Tibial nerve (tissue), 4 donors: ENCODE measurements at regions not wholly inside any gene's neighbourhood (a gene's known extent, or its start where the extent isn't known, plus 50 kb on each side); places are given as distances from the start of the nearest gene placed in this dataset.
A peak's percentile ranks its signal among the peaks of the same experiment; 100 is the strongest.

Experiments used
- DNase-seq, 2 donors: peaks; one replicate each; pipeline ENCODE4 v3.0.0-alpha.2; 2019; ENCODE audit warnings: low spot score in 2 of 2
- H3K27ac ChIP-seq, 4 donors: fragments of 200-600 bp; sonication (generic) in 3 of 4; one replicate each; pipeline ENCODE4 v1.5.1; 2017 to 2019; ENCODE audit warnings: mild to moderate bottlenecking in 1 of 4
- H3K27me3 ChIP-seq, 2 donors: fragments of 200-600 bp; sonication (generic) in 1 of 2; one replicate each; pipeline versions ENCODE4 v1.5.1 to v1.6.0; 2017 to 2019
- H3K36me3 ChIP-seq, 3 donors: fragments of 200-600 bp; sonication (generic); one replicate each; pipeline ENCODE4 v1.5.1; 2018 to 2019
- H3K4me1 ChIP-seq, 4 donors: fragments of 200-600 bp; sonication (generic) in 3 of 4; one replicate each; pipeline ENCODE4 v1.5.1; 2017 to 2019
- H3K4me3 ChIP-seq, 4 donors: fragments of 200-600 bp; sonication (generic) in 3 of 4; one replicate each; pipeline ENCODE4 v1.5.1; 2017 to 2019; ENCODE audit warnings: mild to moderate bottlenecking in 1 of 4, moderate library complexity in 1 of 4
- H3K9me3 ChIP-seq, 4 donors: fragments of 200-600 bp; sonication (generic) in 3 of 4; one replicate each; pipeline ENCODE4 v1.5.1; 2017 to 2019
- EP300 ChIP-seq, 2 donors: sonication (generic); formaldehyde crosslinking; IDR thresholded peaks; one replicate each; pipeline ENCODE4 v1.6.1; 2017; ENCODE audit warnings: antibody characterized with exemption in 2 of 2, mild to moderate bottlenecking in 1 of 2
- POLR2A ChIP-seq, 2 donors: fragments of 450-650 bp; IDR thresholded peaks; one replicate each; pipeline ENCODE4 v1.6.1; 2017; ENCODE audit warnings: antibody characterized with exemption in 2 of 2, mild to moderate bottlenecking in 2 of 2, moderate library complexity in 2 of 2
- WGBS, 2 donors: methylation state at CpG; one replicate each; pipeline ENCODE4 v1.1.5; 2018; 5-methylcytosine and 5-hydroxymethylcytosine counted together
- TF ChIP-seq, protein P1 (sequence below), 5 experiments: fragments of 200-600 bp in 3 of 5; fragments of 450-650 bp in 2 of 5; sonication (generic) in 3 of 5; IDR thresholded peaks; one replicate each; pipeline ENCODE4 v1.5.1; 2016 to 2019; ENCODE audit warnings: antibody characterized with exemption in 5 of 5, mild to moderate bottlenecking in 3 of 5, moderate library complexity in 2 of 5

DNA sequence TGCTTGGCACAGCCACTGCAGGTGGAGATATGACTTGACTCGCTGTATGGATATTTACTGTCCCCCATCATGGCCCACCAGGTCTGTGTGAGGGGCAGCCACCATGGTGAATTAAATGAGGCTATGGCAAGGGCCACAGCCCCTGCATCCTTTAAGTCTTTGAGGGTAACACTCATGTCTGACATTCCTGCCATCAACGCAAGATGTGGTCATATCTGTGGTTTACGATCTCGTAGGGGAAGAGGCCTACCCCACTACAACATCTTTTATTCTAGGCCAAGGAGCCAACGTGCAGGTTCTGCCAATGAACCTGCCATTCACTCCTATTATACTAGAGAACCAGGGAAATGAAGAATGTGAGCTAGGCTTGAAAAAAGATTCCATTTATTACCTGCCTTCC, 381.6 kb upstream of the ID2 start:
- no peak for DNase-seq
- Histone ChIP-seq H3K36me3 (no peaks in the 10 kb centered on the region), H3K4me3 (no peak overlapping the region), H3K27me3 (no peaks in the 10 kb centered on the region), H3K27ac (no peak overlapping the region), H3K9me3 (no peaks in the 10 kb centered on the region), H3K4me1 (peaks cover 0 to 6% (median 4%) of the 10 kb centered on the region in 4 donors)
- 61 to 69% methylated on average over 5 of the region's 5 CpGs for WGBS, 2 donors
- TF ChIP-seq POLR2A (IDR thresholded peaks at IDR 0.05), result no peak
- no peak for TF ChIP-seq EP300 (IDR thresholded peaks at IDR 0.05)
- TF ChIP-seq, protein P1, sequence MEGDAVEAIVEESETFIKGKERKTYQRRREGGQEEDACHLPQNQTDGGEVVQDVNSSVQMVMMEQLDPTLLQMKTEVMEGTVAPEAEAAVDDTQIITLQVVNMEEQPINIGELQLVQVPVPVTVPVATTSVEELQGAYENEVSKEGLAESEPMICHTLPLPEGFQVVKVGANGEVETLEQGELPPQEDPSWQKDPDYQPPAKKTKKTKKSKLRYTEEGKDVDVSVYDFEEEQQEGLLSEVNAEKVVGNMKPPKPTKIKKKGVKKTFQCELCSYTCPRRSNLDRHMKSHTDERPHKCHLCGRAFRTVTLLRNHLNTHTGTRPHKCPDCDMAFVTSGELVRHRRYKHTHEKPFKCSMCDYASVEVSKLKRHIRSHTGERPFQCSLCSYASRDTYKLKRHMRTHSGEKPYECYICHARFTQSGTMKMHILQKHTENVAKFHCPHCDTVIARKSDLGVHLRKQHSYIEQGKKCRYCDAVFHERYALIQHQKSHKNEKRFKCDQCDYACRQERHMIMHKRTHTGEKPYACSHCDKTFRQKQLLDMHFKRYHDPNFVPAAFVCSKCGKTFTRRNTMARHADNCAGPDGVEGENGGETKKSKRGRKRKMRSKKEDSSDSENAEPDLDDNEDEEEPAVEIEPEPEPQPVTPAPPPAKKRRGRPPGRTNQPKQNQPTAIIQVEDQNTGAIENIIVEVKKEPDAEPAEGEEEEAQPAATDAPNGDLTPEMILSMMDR (IDR thresholded peaks at IDR 0.05), result no peak

DNA sequence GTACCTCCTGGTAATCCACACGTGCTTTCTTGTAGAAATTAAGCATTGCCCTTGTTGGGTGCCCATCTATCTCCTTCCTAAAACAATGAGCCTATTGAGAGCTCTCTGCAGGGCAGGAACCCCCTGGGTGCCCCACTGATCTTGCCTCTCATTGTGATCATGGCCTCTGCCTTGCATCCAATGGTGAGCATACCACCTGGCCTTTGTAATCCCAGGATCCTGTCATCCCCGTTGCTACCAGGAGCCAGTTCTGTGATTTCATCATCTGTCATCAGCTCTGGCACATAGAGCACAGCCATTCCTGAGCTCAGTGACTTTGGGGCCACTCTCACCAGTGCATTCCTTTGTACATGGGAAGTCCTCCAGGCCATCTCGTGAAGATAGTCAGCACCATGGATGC, 381.0 kb upstream of the ID2 start:
- Histone ChIP-seq H3K4me3 (no peak overlapping the region), H3K27ac (no peak overlapping the region), H3K9me3 (no peaks in the 10 kb centered on the region), H3K36me3 (no peaks in the 10 kb centered on the region), H3K27me3 (no peaks in the 10 kb centered on the region), H3K4me1 (peaks cover 0 to 6% (median 4%) of the 10 kb centered on the region in 4 donors)
- 82 to 85% methylated on average over 3 of the region's 3 CpGs for WGBS, 2 donors
- no peak for DNase-seq
- TF ChIP-seq, protein P1 (IDR thresholded peaks at IDR 0.05), result no peak

DNA sequence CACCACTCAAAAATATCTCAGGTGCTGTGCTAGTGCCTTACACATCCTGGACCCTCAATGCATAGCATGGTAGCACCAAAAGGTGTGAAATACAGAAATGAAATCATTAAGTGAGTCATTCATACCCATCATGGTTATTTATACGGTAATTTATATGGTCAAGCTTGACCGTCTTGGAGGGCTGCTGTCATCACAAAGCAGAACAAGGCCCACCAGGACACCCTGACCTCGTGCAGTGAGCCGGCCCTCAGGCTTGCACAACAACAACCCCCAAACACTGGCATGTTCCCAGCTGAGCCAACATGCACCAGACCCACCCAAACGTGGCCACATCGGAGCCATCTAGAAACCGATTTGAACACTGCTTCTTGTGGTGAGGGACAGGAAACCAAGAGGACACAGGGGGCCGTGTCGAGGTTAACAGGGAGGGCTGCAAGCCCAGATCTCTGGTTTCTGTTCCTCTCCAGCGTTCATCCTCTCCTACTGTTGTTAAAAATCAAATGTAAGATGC, 378.5 kb upstream of the ID2 start:
- Histone ChIP-seq H3K27ac (peak overlapping the region in 3 of 4 donors; percentile 19 to 54 (median 28)), H3K9me3 (no peaks in the 10 kb centered on the region), H3K4me3 (no peak overlapping the region), H3K27me3 (no peaks in the 10 kb centered on the region), H3K36me3 (no peaks in the 10 kb centered on the region), H3K4me1 (peaks cover 0 to 6% (median 2%) of the 10 kb centered on the region in 4 donors)
- 60 to 66% methylated on average over 10 of the region's 10 CpGs for WGBS, 2 donors
- peak; percentile 47 to 66 for DNase-seq
- TF ChIP-seq POLR2A (IDR thresholded peaks at IDR 0.05) (no peak), EP300 (IDR thresholded peaks at IDR 0.05) (peak in 1 of 2 donors; percentile 85)

DNA sequence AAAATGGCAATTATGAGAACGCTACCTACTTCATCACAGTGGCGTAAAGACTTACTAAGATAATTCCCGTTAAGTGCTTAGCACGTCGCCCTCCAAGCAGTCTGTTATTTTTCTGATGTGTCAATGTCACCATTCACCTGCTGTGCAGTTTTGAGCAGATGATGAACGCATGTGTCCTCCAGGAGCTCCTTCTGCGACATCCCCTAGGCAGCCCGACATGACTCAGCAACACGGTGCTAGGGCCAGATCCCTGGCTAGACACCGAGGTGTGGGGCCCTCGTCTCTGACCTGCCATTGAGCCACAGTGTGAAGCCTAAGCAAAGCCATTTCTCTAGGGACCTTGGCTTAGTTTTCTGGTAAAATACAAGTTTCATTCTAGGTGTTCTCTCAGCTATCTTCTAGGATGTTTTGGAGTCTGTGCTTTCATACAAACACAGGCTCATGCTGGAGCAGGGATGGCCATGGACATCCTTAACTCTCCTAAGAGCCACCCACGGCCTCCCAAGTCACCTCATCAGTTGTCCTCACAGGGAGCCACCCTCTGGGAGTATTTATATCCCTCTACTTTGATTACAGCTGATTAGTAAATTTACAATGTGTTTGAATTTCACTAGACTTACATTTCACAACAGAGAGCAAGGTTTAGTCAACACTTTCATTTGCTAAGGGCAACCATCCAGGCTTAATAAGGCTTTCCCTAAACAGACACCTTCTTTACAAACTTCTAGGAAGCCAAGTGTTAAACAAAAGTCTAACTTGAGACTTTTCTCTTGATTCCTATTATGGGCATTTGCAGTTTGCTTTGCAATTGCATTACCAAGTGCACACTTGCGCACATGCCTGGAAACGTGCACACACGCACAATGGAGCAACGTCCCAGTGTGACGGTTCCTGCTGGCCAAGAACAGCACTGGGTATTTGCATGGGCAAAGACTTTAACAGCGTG, 376.8 kb upstream of the ID2 start:
- WGBS, 2 donors, result 92% methylated on average over 18 of the region's 18 CpGs
- no peaks in the 10 kb centered on the region for H3K9me3 ChIP-seq
- H3K27me3 ChIP-seq, result no peaks in the 10 kb centered on the region
- TF ChIP-seq EP300 (IDR thresholded peaks at IDR 0.05), result no peak
- TF ChIP-seq, protein P1 (IDR thresholded peaks at IDR 0.05), result no peak
- no peak for TF ChIP-seq POLR2A (IDR thresholded peaks at IDR 0.05)
- no peaks in the 10 kb centered on the region for H3K36me3 ChIP-seq
- peaks cover 0 to 6% (median 2%) of the 10 kb centered on the region in 4 donors for H3K4me1 ChIP-seq
- H3K27ac ChIP-seq, result no peak overlapping the region
- no peak for DNase-seq
- H3K4me3 ChIP-seq, result no peak overlapping the region

DNA sequence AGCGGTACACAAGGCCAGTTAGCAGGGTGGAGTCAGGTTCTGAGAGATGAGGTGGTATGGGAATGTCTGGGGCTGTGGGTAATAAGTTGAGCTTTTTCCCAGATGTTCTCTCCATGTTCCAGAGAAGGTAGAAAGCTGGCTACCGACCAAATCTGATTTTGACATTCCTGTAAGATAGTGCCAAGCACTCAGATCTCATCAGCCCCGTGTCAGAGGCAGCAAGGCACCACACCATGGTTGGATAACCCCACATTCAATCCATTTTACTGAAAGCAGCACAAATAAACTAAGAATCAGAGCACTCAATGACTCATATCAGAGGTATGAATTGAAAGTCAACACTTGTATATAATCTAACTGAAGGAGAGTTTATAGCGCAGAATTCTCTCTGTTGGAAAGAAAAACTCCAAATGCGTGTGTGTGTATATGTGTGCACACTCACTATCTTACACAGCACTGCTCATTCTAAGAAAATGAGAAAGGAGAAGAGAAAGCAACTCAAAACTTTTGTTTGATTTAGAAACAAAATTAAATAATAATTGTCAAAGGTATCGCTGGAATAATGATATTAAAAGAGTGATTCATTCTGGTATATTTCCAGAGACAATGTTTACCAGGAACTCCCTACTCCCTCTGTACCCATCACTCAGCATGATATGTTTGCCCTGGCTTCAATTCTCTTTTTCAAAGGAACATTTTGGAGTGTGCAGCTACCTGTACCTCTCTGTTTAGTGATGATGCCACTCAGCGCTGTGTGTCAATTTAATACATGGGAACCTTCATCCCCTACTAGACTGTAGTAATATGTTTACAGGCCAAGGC, 375.1 kb upstream of the ID2 start:
- WGBS, 2 donors, result 72 to 83% methylated on average over 7 of the region's 7 CpGs
- TF ChIP-seq, protein P1 (IDR thresholded peaks at IDR 0.05), result no peak
- TF ChIP-seq EP300 (IDR thresholded peaks at IDR 0.05) (no peak), POLR2A (IDR thresholded peaks at IDR 0.05) (no peak)
- Histone ChIP-seq H3K36me3 (no peaks in the 10 kb centered on the region), H3K4me3 (no peak overlapping the region), H3K27ac (no peak overlapping the region), H3K4me1 (peaks cover 0 to 6% (median 2%) of the 10 kb centered on the region in 4 donors), H3K27me3 (no peaks in the 10 kb centered on the region), H3K9me3 (no peaks in the 10 kb centered on the region)
- DNase-seq, result no peak
